Left kidney (tissue), 1 donor: ENCODE measurements at regions not wholly inside any gene's neighbourhood (a gene's known extent, or its start where the extent isn't known, plus 50 kb on each side); places are given as distances from the start of the nearest gene placed in this dataset.
"Not testable (repeated sequence)": the region's sequence is repeated elsewhere in the genome, so short reads cannot be mapped to it uniquely, and the experiment has no call there.

Source experiments
- DNase-seq: peaks from one replicate; pipeline ENCODE4 v3.0.0-alpha.2; 2013

GRCh38 chr3:104269771-104270170 lies 1096.9 kb upstream of the ALCAM start:
- no peak for DNase-seq

GRCh38 chr3:104273046-104273649 lies 1093.6 kb upstream of the ALCAM start:
- no peak for DNase-seq

GRCh38 chr3:104275199-104275598 lies 1091.5 kb upstream of the ALCAM start:
- DNase-seq, result no peak

GRCh38 chr3:104279617-104280016 lies 1087.1 kb upstream of the ALCAM start:
- no peak for DNase-seq

GRCh38 chr3:104281713-104282112 lies 1085.0 kb upstream of the ALCAM start:
- no peak for DNase-seq

- no peak for DNase-seq
Observed at GRCh38 chr3:104286645-104287044, 1080.1 kb upstream of the ALCAM start.

GRCh38 chr3:104291437-104291851 lies 1075.3 kb upstream of the ALCAM start:
- DNase-seq, result no peak

GRCh38 chr3:104291878-104292277 lies 1074.8 kb upstream of the ALCAM start:
- DNase-seq, result no peak

- DNase-seq, result no peak
Observed at GRCh38 chr3:104297617-104298016, 1069.1 kb upstream of the ALCAM start.

- DNase-seq, result no peak
Observed at GRCh38 chr3:104298662-104299061, 1068.0 kb upstream of the ALCAM start.

GRCh38 chr3:104316118-104316517 lies 1050.6 kb upstream of the ALCAM start:
- no peak for DNase-seq

GRCh38 chr3:104323226-104323625 lies 1043.5 kb upstream of the ALCAM start:
- DNase-seq, result no peak

- no peak for DNase-seq
Observed at GRCh38 chr3:104347291-104347690, 1019.4 kb upstream of the ALCAM start.

GRCh38 chr3:104349836-104350235 lies 1016.9 kb upstream of the ALCAM start:
- no peak for DNase-seq

- DNase-seq, result no peak
Observed at GRCh38 chr3:104353951-104354350, 1012.8 kb upstream of the ALCAM start.

- DNase-seq, result no peak
Observed at GRCh38 chr3:104359546-104359945, 1007.2 kb upstream of the ALCAM start.

- DNase-seq, result no peak
Observed at GRCh38 chr3:104360038-104360437, 1006.7 kb upstream of the ALCAM start.

GRCh38 chr3:104361748-104362147 lies 1005.0 kb upstream of the ALCAM start:
- DNase-seq, result not testable (repeated sequence)

- DNase-seq, result no peak
Observed at GRCh38 chr3:104362319-104362718, 1004.4 kb upstream of the ALCAM start.

GRCh38 chr3:104367000-104367399 lies 999.7 kb upstream of the ALCAM start:
- no peak for DNase-seq

GRCh38 chr3:104368760-104369159 lies 997.9 kb upstream of the ALCAM start:
- no peak for DNase-seq

GRCh38 chr3:104385421-104385820 lies 981.3 kb upstream of the ALCAM start:
- DNase-seq, result no peak

- no peak for DNase-seq
Observed at GRCh38 chr3:104388619-104389018, 978.1 kb upstream of the ALCAM start.

- DNase-seq, result no peak
Observed at GRCh38 chr3:104392327-104392726, 974.4 kb upstream of the ALCAM start.
